Vagina (tissue), 2 donors: ENCODE measurements at regions not wholly inside any gene's neighbourhood (a gene's known extent, or its start where the extent isn't known, plus 50 kb on each side); places are given as distances from the start of the nearest gene placed in this dataset.

Experiments
- DNase-seq, 2 donors: peaks; one replicate each; pipeline ENCODE4 v3.0.0-alpha.2; 2017; ENCODE audit errors: extremely low spot score in 2 of 2
- H3K27ac ChIP-seq: fragments of 200-600 bp; sonication (generic); one replicate; pipeline ENCODE4 v1.5.1; 2019
- H3K27me3 ChIP-seq: fragments of 200-600 bp; sonication (generic); one replicate; pipeline ENCODE4 v1.5.1; 2019
- H3K36me3 ChIP-seq, 2 donors: fragments of 200-600 bp; sonication (generic); one replicate each; pipeline ENCODE4 v1.5.1; 2017 to 2019
- H3K4me1 ChIP-seq: fragments of 200-600 bp; sonication (generic); one replicate; pipeline ENCODE4 v1.5.1; 2019
- H3K4me3 ChIP-seq, 2 donors: fragments of 200-600 bp; sonication (generic); 1 replicate in 1 of 2; 2 replicates in 1 of 2; pipeline ENCODE4 v1.5.1; 2016 to 2019
- H3K9me3 ChIP-seq: fragments of 200-600 bp; sonication (generic); one replicate; pipeline ENCODE4 v1.5.1; 2019
- POLR2A ChIP-seq, 2 donors: fragments of 450-650 bp; IDR thresholded peaks; one replicate each; pipeline ENCODE4 v1.6.1; 2017; ENCODE audit warnings: antibody characterized with exemption in 2 of 2, mild to moderate bottlenecking in 2 of 2, moderate library complexity in 2 of 2
- POLR2AphosphoS5 ChIP-seq, 2 donors: sonication (generic); formaldehyde crosslinking; IDR thresholded peaks; one replicate each; pipeline ENCODE4 v1.9.0; 2017; ENCODE audit warnings: antibody characterized with exemption in 2 of 2, mild to moderate bottlenecking in 2 of 2, low read depth in 1 of 2; ENCODE audit not compliant: insufficient read depth in 1 of 2
- intact Hi-C: fragments of 100-400 bp; cut with DNase I; formaldehyde crosslinking; loops from one replicate; pipeline ENCODE4 v1.15.1; 2023
- TF ChIP-seq, protein P1 (sequence below), 3 experiments: fragments of 450-650 bp in 2 of 3; fragments of 200-600 bp in 1 of 3; sonication (generic) in 1 of 3; IDR thresholded peaks; one replicate each; pipeline ENCODE4 v1.5.1; 2017 to 2019; ENCODE audit warnings: antibody characterized with exemption in 3 of 3, mild to moderate bottlenecking in 2 of 3, moderate library complexity in 2 of 3

DNA sequence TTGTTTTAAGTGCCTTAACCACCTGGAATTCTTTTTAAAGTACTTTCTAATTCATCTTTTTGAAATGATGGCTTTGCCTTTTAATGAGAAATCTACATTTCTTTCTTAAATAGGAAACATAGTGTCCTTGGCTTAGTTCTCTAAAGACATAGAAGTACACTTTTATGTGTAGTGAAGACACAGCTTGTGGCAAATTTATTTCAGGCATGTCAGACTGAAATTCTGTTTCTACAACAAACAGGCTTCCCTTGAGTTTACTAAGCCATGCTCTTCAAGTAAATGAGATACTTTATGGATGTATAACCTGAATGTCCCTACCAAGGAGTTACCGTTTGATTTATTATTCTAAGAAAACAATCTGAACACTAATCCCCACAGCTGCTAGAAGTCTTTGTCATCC lies 136.9 kb upstream of the MAGI2 start:
- Histone ChIP-seq H3K4me3 (no peak overlapping the region), H3K36me3 (no peaks in the 10 kb centered on the region), H3K27me3 (no peaks in the 10 kb centered on the region), H3K4me1 (no peaks in the 10 kb centered on the region), H3K9me3 (no peaks in the 10 kb centered on the region), H3K27ac (no peak overlapping the region)
- DNase-seq: no peak
- intact Hi-C loops: no loop called here
- TF ChIP-seq, protein P1, sequence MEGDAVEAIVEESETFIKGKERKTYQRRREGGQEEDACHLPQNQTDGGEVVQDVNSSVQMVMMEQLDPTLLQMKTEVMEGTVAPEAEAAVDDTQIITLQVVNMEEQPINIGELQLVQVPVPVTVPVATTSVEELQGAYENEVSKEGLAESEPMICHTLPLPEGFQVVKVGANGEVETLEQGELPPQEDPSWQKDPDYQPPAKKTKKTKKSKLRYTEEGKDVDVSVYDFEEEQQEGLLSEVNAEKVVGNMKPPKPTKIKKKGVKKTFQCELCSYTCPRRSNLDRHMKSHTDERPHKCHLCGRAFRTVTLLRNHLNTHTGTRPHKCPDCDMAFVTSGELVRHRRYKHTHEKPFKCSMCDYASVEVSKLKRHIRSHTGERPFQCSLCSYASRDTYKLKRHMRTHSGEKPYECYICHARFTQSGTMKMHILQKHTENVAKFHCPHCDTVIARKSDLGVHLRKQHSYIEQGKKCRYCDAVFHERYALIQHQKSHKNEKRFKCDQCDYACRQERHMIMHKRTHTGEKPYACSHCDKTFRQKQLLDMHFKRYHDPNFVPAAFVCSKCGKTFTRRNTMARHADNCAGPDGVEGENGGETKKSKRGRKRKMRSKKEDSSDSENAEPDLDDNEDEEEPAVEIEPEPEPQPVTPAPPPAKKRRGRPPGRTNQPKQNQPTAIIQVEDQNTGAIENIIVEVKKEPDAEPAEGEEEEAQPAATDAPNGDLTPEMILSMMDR (IDR thresholded peaks at IDR 0.05): no peak
- no peak for TF ChIP-seq POLR2AphosphoS5 (IDR thresholded peaks at IDR 0.05; ENCODE audit: insufficient read depth in 1 of 2, low read depth in 1 of 2)
- TF ChIP-seq POLR2A (IDR thresholded peaks at IDR 0.05): no peak

GRCh38 chr7:79570903-79571302 lies 117.4 kb upstream of the MAGI2 start:
- Histone ChIP-seq H3K27ac (no peak overlapping the region), H3K4me1 (no peaks in the 10 kb centered on the region), H3K36me3 (no peaks in the 10 kb centered on the region), H3K27me3 (no peaks in the 10 kb centered on the region), H3K9me3 (no peaks in the 10 kb centered on the region), H3K4me3 (no peak overlapping the region)
- TF ChIP-seq POLR2A (IDR thresholded peaks at IDR 0.05) (no peak), POLR2AphosphoS5 (IDR thresholded peaks at IDR 0.05; ENCODE audit: insufficient read depth in 1 of 2, low read depth in 1 of 2) (no peak)
- TF ChIP-seq, protein P1 (IDR thresholded peaks at IDR 0.05): no peak
- DNase-seq: no peak
- intact Hi-C loops: no loop called here

GRCh38 chr7:79563821-79564522 lies 110.5 kb upstream of the MAGI2 start:
- H3K36me3 ChIP-seq: no peaks in the 10 kb centered on the region
- intact Hi-C loops: no loop called here
- H3K4me1 ChIP-seq: no peaks in the 10 kb centered on the region
- no peak overlapping the region for H3K4me3 ChIP-seq
- H3K27me3 ChIP-seq: no peaks in the 10 kb centered on the region
- DNase-seq: no peak
- no peaks in the 10 kb centered on the region for H3K9me3 ChIP-seq
- no peak overlapping the region for H3K27ac ChIP-seq
- no peak for TF ChIP-seq POLR2A (IDR thresholded peaks at IDR 0.05)
- TF ChIP-seq, protein P1 (IDR thresholded peaks at IDR 0.05): no peak
- TF ChIP-seq POLR2AphosphoS5 (IDR thresholded peaks at IDR 0.05; ENCODE audit: insufficient read depth in 1 of 2, low read depth in 1 of 2): no peak

- no peak for DNase-seq
- Histone ChIP-seq H3K36me3 (no peaks in the 10 kb centered on the region), H3K27me3 (no peaks in the 10 kb centered on the region), H3K4me1 (no peaks in the 10 kb centered on the region), H3K4me3 (no peak overlapping the region), H3K9me3 (no peaks in the 10 kb centered on the region), H3K27ac (no peak overlapping the region)
- intact Hi-C loops: no loop called here
- no peak for TF ChIP-seq POLR2A (IDR thresholded peaks at IDR 0.05)
- no peak for TF ChIP-seq POLR2AphosphoS5 (IDR thresholded peaks at IDR 0.05; ENCODE audit: insufficient read depth in 1 of 2, low read depth in 1 of 2)
- TF ChIP-seq, protein P1 (IDR thresholded peaks at IDR 0.05): no peak
Observed at GRCh38 chr7:79555571-79555970, 102.1 kb upstream of the MAGI2 start.

DNA sequence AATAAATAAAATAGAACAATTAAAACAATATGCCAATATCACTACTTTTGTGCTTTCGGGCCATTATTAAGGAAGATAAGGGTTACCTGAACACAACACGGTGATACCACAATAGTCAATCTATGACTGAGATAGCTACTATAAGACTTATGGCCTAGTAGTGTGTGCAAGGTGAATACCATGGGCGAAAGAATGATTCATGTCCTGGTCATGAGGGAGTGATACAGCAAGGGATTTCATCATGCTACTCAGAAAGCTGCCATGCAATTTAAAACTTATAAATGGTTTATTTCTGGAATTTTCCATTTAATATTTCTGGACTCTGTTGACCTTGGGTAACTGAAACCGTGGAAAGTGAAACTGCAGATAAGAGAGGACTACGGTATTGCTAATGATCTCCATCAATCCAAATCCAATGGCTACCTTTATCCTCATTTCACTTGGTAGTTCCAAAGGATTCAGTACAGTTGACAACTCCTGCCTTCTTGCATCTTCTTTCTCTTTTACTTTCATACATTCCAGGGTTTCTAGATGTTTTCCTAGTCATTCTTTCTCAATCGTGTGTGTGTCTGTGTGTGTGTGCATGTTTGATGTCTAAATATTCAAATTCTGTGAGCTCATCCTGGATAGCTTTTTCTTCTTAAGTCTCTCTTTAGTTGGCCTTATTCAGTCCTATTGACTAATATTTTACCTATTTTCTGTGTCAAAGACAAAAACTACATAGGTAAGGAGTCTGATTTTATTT lies 100.5 kb upstream of the MAGI2 start:
- no peak for DNase-seq
- intact Hi-C loops: no loop called here
- TF ChIP-seq, protein P1 (IDR thresholded peaks at IDR 0.05): no peak
- TF ChIP-seq POLR2A (IDR thresholded peaks at IDR 0.05): no peak
- no peak for TF ChIP-seq POLR2AphosphoS5 (IDR thresholded peaks at IDR 0.05; ENCODE audit: insufficient read depth in 1 of 2, low read depth in 1 of 2)
- no peaks in the 10 kb centered on the region for H3K4me1 ChIP-seq
- no peaks in the 10 kb centered on the region for H3K27me3 ChIP-seq
- no peak overlapping the region for H3K4me3 ChIP-seq
- no peak overlapping the region for H3K27ac ChIP-seq
- no peaks in the 10 kb centered on the region for H3K9me3 ChIP-seq
- no peaks in the 10 kb centered on the region for H3K36me3 ChIP-seq
